ENCODE measurements at regions not wholly inside any gene's neighbourhood (a gene's known extent, or its start where the extent isn't known, plus 50 kb on each side); places are given as distances from the start of the nearest gene placed in this dataset.

GRCh38 chr2:221337957-221338685 is 234.0 kb downstream of the EPHA4 start:
- TF ChIP-seq CTCF (IDR thresholded peaks at IDR 0.05; ENCODE audit: low read depth, low read length, poor library complexity, severe bottlenecking): no peak
- TF ChIP-seq EZH2phosphoT487 (IDR thresholded peaks at IDR 0.05; ENCODE audit: borderline replicate concordance, low read length): no peak
